NOMO-1 treated with DMSO at 0.1 percent for 48 hours (cell line): ENCODE measurements at regions not wholly inside any gene's neighbourhood (a gene's known extent, or its start where the extent isn't known, plus 50 kb on each side); places are given as distances from the start of the nearest gene placed in this dataset.

Experiments
- DNase-seq: peaks from one replicate; lab custom pipeline; 2025; ENCODE audit not compliant: unreplicated experiment; lab: John Stamatoyannopoulos, UW

- DNase-seq = no peak
Observed at GRCh38 chr10:128604025-128604424, 477.8 kb upstream of the MKI67 start.

DNA sequence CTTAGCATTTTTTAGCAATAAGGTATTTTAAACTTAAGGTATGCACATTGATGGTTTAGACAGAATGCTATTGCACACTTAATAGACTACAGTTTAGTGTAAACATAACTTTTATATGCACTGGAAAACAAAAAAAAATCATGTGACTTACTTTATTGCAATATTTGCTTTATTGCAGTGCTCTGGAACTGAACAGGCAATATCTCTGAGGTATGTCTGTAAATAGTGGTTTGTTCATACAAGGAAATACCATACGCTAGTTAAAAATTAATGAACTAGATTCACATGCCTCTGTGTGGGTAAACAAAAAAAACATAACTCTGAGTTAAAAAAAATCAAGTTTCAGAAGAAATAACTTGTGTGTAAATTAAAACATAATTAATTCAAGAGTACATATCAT, 479.0 kb upstream of the MKI67 start:
- DNase-seq = no peak

DNA sequence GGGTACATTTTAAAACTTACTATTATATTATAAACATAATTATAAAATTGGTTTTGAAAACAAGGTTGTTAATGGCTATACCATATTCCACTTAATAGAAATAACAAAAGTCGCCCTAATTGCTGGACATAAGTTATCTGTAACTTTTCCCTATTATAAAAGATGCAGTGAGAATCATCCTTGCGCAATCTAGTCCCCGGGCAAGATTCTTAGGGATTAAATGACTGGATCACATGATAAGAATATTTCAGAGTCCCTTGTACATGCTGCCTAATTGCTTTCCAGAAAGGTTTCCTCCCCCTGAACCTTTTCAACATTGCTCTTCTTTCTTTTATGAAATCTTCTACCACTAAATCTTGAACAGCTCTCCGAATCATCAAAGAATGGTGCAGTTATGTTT, 479.8 kb upstream of the MKI67 start:
- no peak for DNase-seq

DNA sequence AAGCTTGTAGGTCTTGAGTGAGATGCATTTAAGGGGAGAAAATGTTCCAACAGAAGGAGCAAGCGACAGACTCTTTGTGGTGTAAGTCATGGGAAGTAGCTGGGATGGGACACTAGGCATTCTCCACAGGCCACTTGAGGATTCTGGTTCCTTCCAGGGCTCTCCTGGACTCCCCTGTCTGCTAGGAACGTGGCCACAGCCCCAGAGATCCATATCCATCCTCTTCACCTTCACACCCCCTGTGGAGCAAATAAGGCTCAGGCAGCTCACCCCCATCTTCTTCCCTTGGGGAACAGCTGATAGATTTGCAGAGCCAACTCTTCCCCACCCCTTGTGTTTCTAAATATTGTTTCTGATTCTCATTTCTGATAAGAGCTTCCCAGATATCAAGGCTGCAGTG, 482.6 kb upstream of the MKI67 start:
- DNase-seq = no peak

DNA sequence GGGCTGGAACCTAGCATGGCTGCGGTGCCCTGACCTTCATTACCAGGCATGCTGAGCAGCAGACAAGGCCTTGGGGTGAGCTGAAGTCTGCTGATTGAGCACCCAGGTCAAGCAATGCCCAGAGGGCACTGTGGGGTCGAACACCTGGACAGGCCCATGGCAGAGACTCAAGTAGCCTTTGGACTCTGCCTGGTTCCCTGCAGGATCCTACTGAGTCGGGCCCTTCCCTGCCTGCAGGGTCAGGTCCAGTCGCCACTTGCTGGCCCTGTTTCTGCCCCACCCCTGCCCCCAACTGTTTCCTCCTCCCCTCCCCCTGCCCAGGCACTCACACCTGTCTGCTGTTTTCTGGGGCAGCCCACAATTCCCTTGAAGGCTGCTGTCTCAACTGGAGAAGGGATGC, 483.2 kb upstream of the MKI67 start:
- DNase-seq = no peak

- no peak for DNase-seq
Observed at GRCh38 chr10:128610113-128610512, 483.9 kb upstream of the MKI67 start.

GRCh38 chr10:128612195-128612594, 486.0 kb upstream of the MKI67 start:
- no peak for DNase-seq

- DNase-seq = no peak
Observed at GRCh38 chr10:128612631-128613030, 486.4 kb upstream of the MKI67 start.

GRCh38 chr10:128614016-128614605, 487.9 kb upstream of the MKI67 start:
- no peak for DNase-seq

- DNase-seq = no peak
Observed at GRCh38 chr10:128614802-128615553, 488.8 kb upstream of the MKI67 start.

- no peak for DNase-seq
Observed at GRCh38 chr10:128617532-128617931, 491.3 kb upstream of the MKI67 start.

DNA sequence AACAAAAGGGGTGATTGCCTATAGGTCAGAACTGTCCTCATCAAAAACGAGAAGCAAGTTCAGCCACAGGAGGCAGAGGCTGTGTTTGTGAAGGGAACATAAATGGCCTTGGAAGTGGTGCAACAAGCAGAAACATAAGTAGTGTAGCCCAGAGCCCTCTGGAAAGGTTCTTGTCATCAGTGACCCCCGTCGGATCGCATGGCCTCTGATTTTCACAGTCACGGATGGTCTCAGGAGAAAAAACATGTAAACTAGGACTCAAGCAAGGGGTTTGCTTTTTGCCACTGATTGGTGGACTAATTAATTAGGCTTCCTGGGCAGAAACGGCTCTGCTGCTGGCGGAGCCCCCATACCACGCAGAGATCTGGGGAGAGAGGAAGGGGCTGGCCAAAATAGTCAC, 496.5 kb upstream of the MKI67 start:
- no peak for DNase-seq

GRCh38 chr10:128623776-128624175, 497.6 kb upstream of the MKI67 start:
- no peak for DNase-seq

- DNase-seq = no peak
Observed at GRCh38 chr10:128624656-128625530, 498.7 kb upstream of the MKI67 start.

GRCh38 chr10:128625926-128626325, 499.7 kb upstream of the MKI67 start:
- no peak for DNase-seq

- DNase-seq = no peak
Observed at GRCh38 chr10:128626397-128627000, 500.3 kb upstream of the MKI67 start.

- DNase-seq = no peak
Observed at GRCh38 chr10:128627811-128628210, 501.6 kb upstream of the MKI67 start.

DNA sequence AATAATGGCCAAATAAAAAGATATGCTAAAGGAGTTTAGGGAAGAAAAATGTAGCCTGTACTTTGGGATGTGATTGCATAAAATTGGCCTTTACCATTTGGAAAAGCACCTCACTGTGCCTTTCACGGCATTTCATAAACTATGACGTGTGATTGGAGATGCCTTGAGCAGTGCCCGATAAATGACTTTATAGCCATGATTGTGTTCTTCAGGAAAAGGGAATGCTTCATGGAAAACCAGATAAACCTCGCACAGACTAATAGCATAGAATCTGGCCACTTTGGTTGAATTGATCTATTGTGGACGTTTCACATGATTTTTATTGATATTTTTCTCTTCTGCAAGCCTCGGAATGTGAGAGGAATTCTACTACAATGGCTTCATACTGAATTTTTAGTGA, 502.0 kb upstream of the MKI67 start:
- DNase-seq = no peak

DNA sequence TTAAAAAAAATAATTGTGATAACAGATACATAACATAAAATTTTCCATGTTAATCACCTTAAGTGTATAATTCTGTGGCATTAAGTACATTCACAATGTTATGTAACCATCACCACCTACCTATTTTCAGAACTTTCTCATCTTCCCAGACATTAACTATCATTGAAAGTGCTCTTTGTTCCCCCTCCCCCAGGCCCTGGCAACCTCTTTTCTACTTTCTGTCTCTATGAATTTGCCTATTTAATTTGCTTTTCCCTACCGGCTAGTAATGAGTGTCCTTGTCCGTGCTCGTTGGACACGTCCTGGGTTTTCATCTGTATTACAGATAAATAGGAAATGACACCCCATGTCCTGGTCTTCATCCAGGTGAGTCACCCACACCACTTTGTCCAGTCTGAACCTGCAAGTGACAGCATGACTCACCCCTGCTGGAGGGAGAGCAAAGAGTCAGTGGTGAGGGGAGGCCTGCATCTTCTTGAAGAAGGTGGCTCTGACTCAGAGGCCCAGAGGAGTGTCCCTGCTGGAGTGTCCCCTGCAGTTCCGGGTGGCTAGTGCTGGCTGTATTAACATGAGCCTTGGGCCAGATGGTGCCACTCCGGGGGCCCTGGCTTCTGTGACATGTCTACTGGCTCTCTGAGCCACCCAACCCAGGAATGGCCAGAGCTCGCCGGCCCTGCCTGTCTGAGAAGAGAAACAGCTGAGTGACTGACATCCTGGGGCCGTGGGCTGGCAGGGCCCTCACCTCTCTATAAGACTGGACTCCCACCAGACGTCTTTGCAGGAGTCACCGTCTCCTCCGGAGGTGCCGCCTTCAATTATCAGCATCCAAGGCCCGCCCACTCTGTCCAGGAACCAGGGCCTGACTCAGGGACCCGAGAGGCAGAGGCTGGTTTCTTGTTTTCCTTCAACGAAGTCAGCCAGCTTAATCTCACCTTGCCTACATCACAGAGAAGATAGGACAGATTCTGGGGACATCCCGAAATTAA, 503.2 kb upstream of the MKI67 start:
- DNase-seq = no peak

GRCh38 chr10:128630787-128631252, 504.6 kb upstream of the MKI67 start:
- no peak for DNase-seq
